ENCODE measurements at regions not wholly inside any gene's neighbourhood (a gene's known extent, or its start where the extent isn't known, plus 50 kb on each side); places are given as distances from the start of the nearest gene placed in this dataset.

DNA sequence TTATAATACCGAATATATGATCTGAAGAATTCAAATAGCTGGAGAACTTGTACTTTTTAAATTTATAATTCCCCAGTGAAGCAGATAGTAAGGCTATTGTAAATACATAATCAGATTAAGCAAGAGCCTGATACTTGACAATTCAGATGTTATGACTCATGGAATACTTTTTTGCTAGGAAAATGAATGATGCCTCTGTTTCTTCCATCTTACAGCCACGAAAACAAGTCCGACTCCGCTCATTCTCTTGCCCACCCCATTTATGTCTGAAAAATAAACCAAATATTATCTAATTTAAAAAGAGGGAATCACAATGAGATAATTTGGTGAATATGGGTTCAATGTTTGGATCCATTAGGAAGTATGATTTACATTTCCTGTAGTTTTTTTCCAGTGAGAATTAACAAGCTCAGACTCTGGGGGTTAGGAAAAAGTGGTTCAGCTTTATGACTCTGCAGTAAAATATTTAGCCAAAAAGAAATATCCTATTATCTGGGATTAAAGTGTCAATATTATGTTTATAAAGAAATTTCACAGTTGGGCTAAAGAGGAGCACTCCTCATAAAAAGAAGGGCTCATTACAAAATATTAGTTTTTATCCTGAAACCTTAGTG, 50.4 kb upstream of the DAB1 start:
- DNase-seq: no peak
- Histone ChIP-seq H3K36me3 (no peaks in the 10 kb centered on the region), H3K9me3 (no peaks in the 10 kb centered on the region), H3K27ac (no peak overlapping the region), H3K27me3 (no peaks in the 10 kb centered on the region), H3K4me3 (no peak overlapping the region), H3K4me1 (no peaks in the 10 kb centered on the region)
- TF ChIP-seq, protein P1, sequence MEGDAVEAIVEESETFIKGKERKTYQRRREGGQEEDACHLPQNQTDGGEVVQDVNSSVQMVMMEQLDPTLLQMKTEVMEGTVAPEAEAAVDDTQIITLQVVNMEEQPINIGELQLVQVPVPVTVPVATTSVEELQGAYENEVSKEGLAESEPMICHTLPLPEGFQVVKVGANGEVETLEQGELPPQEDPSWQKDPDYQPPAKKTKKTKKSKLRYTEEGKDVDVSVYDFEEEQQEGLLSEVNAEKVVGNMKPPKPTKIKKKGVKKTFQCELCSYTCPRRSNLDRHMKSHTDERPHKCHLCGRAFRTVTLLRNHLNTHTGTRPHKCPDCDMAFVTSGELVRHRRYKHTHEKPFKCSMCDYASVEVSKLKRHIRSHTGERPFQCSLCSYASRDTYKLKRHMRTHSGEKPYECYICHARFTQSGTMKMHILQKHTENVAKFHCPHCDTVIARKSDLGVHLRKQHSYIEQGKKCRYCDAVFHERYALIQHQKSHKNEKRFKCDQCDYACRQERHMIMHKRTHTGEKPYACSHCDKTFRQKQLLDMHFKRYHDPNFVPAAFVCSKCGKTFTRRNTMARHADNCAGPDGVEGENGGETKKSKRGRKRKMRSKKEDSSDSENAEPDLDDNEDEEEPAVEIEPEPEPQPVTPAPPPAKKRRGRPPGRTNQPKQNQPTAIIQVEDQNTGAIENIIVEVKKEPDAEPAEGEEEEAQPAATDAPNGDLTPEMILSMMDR (IDR thresholded peaks at IDR 0.05): no peak
- intact Hi-C loops (cut with DNase I): no loop called here
- WGBS, 2 donors: 78 to 81% methylated on average over 4 of the region's 4 CpGs

Small RNAs in the stretch of these regions (small RNA-seq; reads per million reads assigned to genes)
- 0 reads per million in 4 donors for gene AL445193.1
